K562 (cell line): ENCODE measurements at regions not wholly inside any gene's neighbourhood (a gene's known extent, or its start where the extent isn't known, plus 50 kb on each side); places are given as distances from the start of the nearest gene placed in this dataset.

Experiments
- ATAC-seq: fragments of 200-7000 bp; cut with Tn5 transposase; 3 replicates; pipeline ENCODE4 v1.9.1; 2020; ENCODE audit warnings: moderate library complexity
- BruUV-seq: library from RNA; stranded (reverse); fragments of 400-500 nt; replicated peaks from 2 replicates; lab custom pipeline; 2021; lab: Mats Ljungman, UMichigan
- CTCF ChIA-PET: fragments of 300-600 bp; formaldehyde crosslinking; extraction: SDS; loops from one replicate; lab custom pipeline; 2021; ENCODE audit warnings: low intra/inter-chr PET ratio; lab: Yijun Ruan, JAX
- POLR2A ChIA-PET: fragments of 300-600, 350-650 bp; sonication (Branson Sonifier 250); formaldehyde crosslinking; extraction: SDS; loops from one replicate; lab custom pipeline; 2021; ENCODE audit warnings: antibody characterized with exemption, inconsistent platforms; lab: Yijun Ruan, JAX
- DNase-seq, 4 experiments: peaks; one replicate each; pipeline versions ENCODE4 v3.0.0 to v3.0.0-alpha.2; 2011 to 2018; ENCODE audit warnings: low spot score in 3 of 4, mixed read lengths in 3 of 4; ENCODE audit errors: extremely low read depth in 1 of 4
- FAIRE-seq: peaks from 2 replicates; lab custom pipeline; 2011; peaks lifted over from hg19 to GRCh38; lab: Jason Lieb, UNC
- H2AFZ ChIP-seq: 2 replicates; pipeline ENCODE4 v1.6.0; 2011; ENCODE audit warnings: low read depth, low read length, control low read depth, inconsistent platforms
- H3K27ac ChIP-seq: fragments of 200-600 bp; 3 replicates; pipeline ENCODE4 v1.8.0; 2011; ENCODE audit warnings: low read depth, mild to moderate bottlenecking, control low read depth, inconsistent platforms, low read length, moderate library complexity, mixed read lengths; ENCODE audit errors: extremely low read depth
- H3K27me3 ChIP-seq, 2 experiments: fragments of 300-600 bp in 1 of 2; 2 replicates in 1 of 2; 3 replicates in 1 of 2; pipeline versions ENCODE4 v1.6.0 to v1.8.0; 2011; ENCODE audit warnings: inconsistent platforms in 2 of 2, low read length in 2 of 2, mild to moderate bottlenecking in 1 of 2, mixed read lengths in 1 of 2, moderate library complexity in 1 of 2; ENCODE audit not compliant: control insufficient read depth in 2 of 2, insufficient read depth in 2 of 2
- H3K36me3 ChIP-seq: fragments of 300-600 bp; 3 replicates; pipeline ENCODE4 v1.8.0; 2011; ENCODE audit warnings: mild to moderate bottlenecking, low read length, inconsistent platforms; ENCODE audit not compliant: control insufficient read depth, insufficient read depth
- H3K4me1 ChIP-seq, 2 experiments: fragments of 200-600 bp in 1 of 2; replicated peaks in 1 of 2; 2 replicates in 1 of 2; 3 replicates in 1 of 2; pipeline versions ENCODE4 v1.5.1 to v1.8.0; 2011; ENCODE audit warnings: inconsistent platforms in 2 of 2, low read length in 2 of 2, mild to moderate bottlenecking in 1 of 2, mixed read lengths in 1 of 2, moderate library complexity in 1 of 2; ENCODE audit not compliant: control insufficient read depth in 2 of 2, insufficient read depth in 2 of 2
- H3K4me2 ChIP-seq: 2 replicates; pipeline ENCODE4 v1.6.1; 2011; ENCODE audit warnings: low read length, control low read depth, inconsistent platforms, mixed read lengths; ENCODE audit not compliant: insufficient read depth
- H3K4me3 ChIP-seq: fragments of 200-600 bp; sonication (generic), shearing (Covaris generic); 2 replicates; pipeline ENCODE4 v1.5.1; 2016; ENCODE audit warnings: control low read depth, inconsistent platforms
- H3K79me2 ChIP-seq: fragments of 200-600 bp; 3 replicates; pipeline ENCODE4 v1.8.0; 2011; ENCODE audit warnings: low read length, inconsistent platforms; ENCODE audit not compliant: control insufficient read depth, insufficient read depth
- H3K9ac ChIP-seq, 2 experiments: 2 replicates each; pipeline versions ENCODE4 v1.6.0 to v1.6.1; 2011; ENCODE audit warnings: low read depth in 2 of 2, low read length in 2 of 2, control low read depth in 1 of 2, inconsistent platforms in 1 of 2, mild to moderate bottlenecking in 1 of 2, mixed read lengths in 1 of 2; ENCODE audit not compliant: insufficient read depth in 1 of 2
- H3K9me1 ChIP-seq: one replicate; pipeline ENCODE4 v1.6.0; 2011; ENCODE audit warnings: inconsistent platforms, mild to moderate bottlenecking, low read length, moderate library complexity; ENCODE audit not compliant: control insufficient read depth, insufficient read depth
- H3K9me3 ChIP-seq: replicated peaks from 2 replicates; pipeline ENCODE4 v1.5.1; 2011; ENCODE audit warnings: low read depth, low read length, inconsistent platforms; ENCODE audit not compliant: control insufficient read depth, insufficient read depth
- H4K20me1 ChIP-seq: replicated peaks from 2 replicates; pipeline ENCODE4 v1.6.1; 2011; ENCODE audit warnings: low read length, inconsistent platforms, mixed read lengths; ENCODE audit not compliant: control insufficient read depth, insufficient read depth
- ARID3A ChIP-seq: IDR thresholded peaks from 2 replicates; pipeline ENCODE4 v1.6.1; 2012; ENCODE audit warnings: low read depth, low read length, improper control_type of control experiment, borderline replicate concordance
- BRCA1 ChIP-seq, 2 experiments: fragments of 450-650 bp in 1 of 2; sonication (generic) in 1 of 2; formaldehyde crosslinking in 1 of 2; IDR thresholded peaks; 2 replicates each; pipeline versions ENCODE4 v1.5.0 to v1.6.1; 2017 to 2020; ENCODE audit warnings: mild to moderate bottlenecking in 1 of 2, missing genetic modification reagents in 1 of 2
- CBFB ChIP-seq: sonication (generic); formaldehyde crosslinking; IDR thresholded peaks from 2 replicates; pipeline ENCODE4 v1.4.0; 2020; ENCODE audit warnings: mild to moderate bottlenecking, missing genetic modification reagents
- DPF2 ChIP-seq: fragments of 450-650 bp; IDR thresholded peaks from 2 replicates; pipeline ENCODE4 v1.6.1; 2016
- ETV1 ChIP-seq: fragments of 450-650 bp; conservative IDR thresholded peaks from 2 replicates; pipeline ENCODE4 v1.6.1; 2016; ENCODE audit warnings: missing genetic modification characterization, control low read depth, low read depth, missing compliant biosample characterization
- HEY1 ChIP-seq: fragments of 250-450 bp; sonication (Bioruptor Pico); IDR thresholded peaks from 2 replicates; pipeline ENCODE4 v1.5.0; 2020; ENCODE audit warnings: mild to moderate bottlenecking, moderate library complexity, borderline replicate concordance
- IRF2 ChIP-seq: sonication (generic); formaldehyde crosslinking; IDR thresholded peaks from 2 replicates; pipeline ENCODE4 v1.8.1; 2022; ENCODE audit warnings: mild to moderate bottlenecking, missing genetic modification reagents
- LARP7 ChIP-seq: fragments of 450-650 bp; IDR thresholded peaks from 2 replicates; pipeline ENCODE4 v1.6.1; 2016
- MED1 ChIP-seq: sonication (generic); formaldehyde crosslinking; IDR thresholded peaks from 2 replicates; pipeline ENCODE4 v1.8.1; 2023; ENCODE audit warnings: missing genetic modification reagents, borderline replicate concordance
- RAD21 ChIP-seq, 2 experiments: fragments of 250-450 bp in 1 of 2; fragments of 450-650 bp in 1 of 2; sonication (Bioruptor Pico) in 1 of 2; formaldehyde crosslinking in 1 of 2; IDR thresholded peaks in 1 of 2; conservative IDR thresholded peaks in 1 of 2; 2 replicates each; pipeline versions ENCODE4 v1.4.0 to v1.8.0; 2020 to 2022; ENCODE audit warnings: mild to moderate bottlenecking in 2 of 2, moderate library complexity in 1 of 2
- SMAD3 ChIP-seq: fragments of 450-650 bp; formaldehyde crosslinking; conservative IDR thresholded peaks from 2 replicates; pipeline ENCODE4 v1.4.0; 2020; ENCODE audit warnings: mild to moderate bottlenecking
- SRSF1 ChIP-seq: fragments of 200-400 bp; formaldehyde crosslinking; IDR thresholded peaks from 2 replicates; pipeline ENCODE4 v1.6.1; 2017; ENCODE audit warnings: mild to moderate bottlenecking, low read depth, low read length, moderate library complexity
- TCF3 ChIP-seq: sonication (generic); formaldehyde crosslinking; IDR thresholded peaks from 2 replicates; pipeline ENCODE4 v1.4.0; 2020; ENCODE audit warnings: mild to moderate bottlenecking, missing genetic modification reagents
- ZNF57 ChIP-seq: fragments of 450-650 bp; formaldehyde crosslinking; IDR thresholded peaks from 2 replicates; pipeline ENCODE4 v1.4.0; 2020; ENCODE audit warnings: mild to moderate bottlenecking, moderate library complexity
- ZNF75A ChIP-seq: fragments of 450-650 bp; formaldehyde crosslinking; IDR thresholded peaks from 2 replicates; pipeline ENCODE4 v1.4.0; 2020; ENCODE audit warnings: mild to moderate bottlenecking
- WGBS: fragments of 100-300 bp; shearing (Covaris generic); methylation state at CpG from one replicate; pipeline ENCODE4 v1.1.6; 2016; ENCODE audit warnings: low coverage, mixed read lengths; ENCODE audit not compliant: insufficient coverage; ENCODE audit errors: missing lambda C conversion rate; 5-methylcytosine and 5-hydroxymethylcytosine counted together
- in situ Hi-C: fragments of 300-500 bp; cut with MboI; formaldehyde crosslinking; loops from 4 replicates; pipeline ENCODE4 v1.15.0; 2018; ENCODE audit warnings: inconsistent platforms, mixed read lengths
- intact Hi-C: fragments of 100-400 bp; cut with micrococcal nuclease; formaldehyde crosslinking; loops from 2 replicates; pipeline ENCODE4 v1.14.2; 2022

- Histone ChIP-seq H3K9me1 (no peaks in the 10 kb centered on the region), H2AFZ (no peak overlapping the region), H3K4me2 (no peak overlapping the region), H3K9ac (no peak overlapping the region), H3K9me3 (no peaks in the 10 kb centered on the region), H3K4me1 (no peaks in the 10 kb centered on the region), H3K27me3 (no peaks in the 10 kb centered on the region), H3K36me3 (no peaks in the 10 kb centered on the region), H3K27ac (no peak overlapping the region), H3K4me3 (no peak overlapping the region), H4K20me1 (no peaks in the 10 kb centered on the region), H3K79me2 (no peaks in the 10 kb centered on the region)
- in situ Hi-C loops (no loop called here), intact Hi-C loops (no loop called here)
- FAIRE-seq = no peak
- 2% methylated on average over 2 of the region's 2 CpGs for WGBS
- no peak for TF ChIP-seq SRSF1
- TF ChIP-seq ETV1 (tag) = no peak
- TF ChIP-seq HEY1 = no peak
- no peak for TF ChIP-seq ZNF75A
- TF ChIP-seq TCF3 (CRISPR knock-in tag) = no peak
- TF ChIP-seq IRF2 (CRISPR knock-in tag) = no peak
- no peak for TF ChIP-seq CBFB (CRISPR knock-in tag)
- TF ChIP-seq SMAD3 (CRISPR knock-in tag) = no peak
- no peak for TF ChIP-seq LARP7
- no peak for TF ChIP-seq ARID3A
- no peak for TF ChIP-seq DPF2
- TF ChIP-seq MED1 (CRISPR knock-in tag) = no peak
- TF ChIP-seq BRCA1 (IDR thresholded peaks at IDR 0.05) = no peak
- TF ChIP-seq BRCA1 (CRISPR knock-in tag; IDR thresholded peaks at IDR 0.05) = no peak
- TF ChIP-seq RAD21 (CRISPR knock-in tag; conservative IDR thresholded peaks at IDR 0.05 in 1 of 2, IDR thresholded peaks at IDR 0.05 in 1 of 2) = no peak
- TF ChIP-seq ZNF57 (CRISPR knock-in tag) = no peak
- ATAC-seq = no peak
- ChIA-PET CTCF (no interaction called here), POLR2A (no interaction called here)
- BruUV-seq = no TSS peak
- no peak for DNase-seq
Observed at GRCh38 chr3:29176501-29176900, 104.4 kb upstream of the RBMS3 start.
